GM19238 (cell line): ENCODE measurements at regions not wholly inside any gene's neighbourhood (a gene's known extent, or its start where the extent isn't known, plus 50 kb on each side); places are given as distances from the start of the nearest gene placed in this dataset.

Experiments used
- DNase-seq: peaks from one replicate; pipeline ENCODE4 v3.0.0; 2011; ENCODE audit warnings: low spot score; ENCODE audit not compliant: insufficient read length

DNA sequence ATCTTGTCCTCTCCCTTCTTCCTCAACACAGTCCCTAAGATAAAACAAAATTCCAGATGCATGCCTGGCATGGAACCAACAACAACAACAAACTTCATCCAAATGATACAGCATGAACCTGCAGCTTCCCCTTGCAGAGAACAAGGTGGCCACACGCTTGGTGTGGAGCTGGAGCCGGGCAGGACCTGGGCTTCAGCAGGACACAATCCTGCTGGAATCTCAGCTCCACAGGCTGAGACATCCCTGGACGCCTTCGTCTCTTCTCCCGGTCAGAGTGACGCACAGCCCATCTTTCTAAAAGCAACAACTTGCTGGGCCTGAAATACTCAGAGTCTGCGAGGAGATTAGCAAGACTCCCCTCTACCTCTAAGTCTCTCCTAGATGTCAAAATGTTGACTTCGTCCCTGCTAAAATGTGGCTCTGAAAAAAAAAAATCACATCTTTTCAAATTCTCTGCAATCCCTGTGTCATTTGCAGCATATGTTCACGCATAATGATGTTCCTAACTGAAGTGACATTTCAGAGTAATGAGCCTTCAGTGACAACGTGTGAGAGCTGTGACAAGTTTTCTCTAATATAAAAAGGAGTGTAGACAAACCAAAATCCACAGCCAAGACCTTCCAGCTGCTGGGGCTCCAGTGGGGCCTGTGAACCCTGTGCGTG lies 1232.3 kb downstream of the TBC1D22A start:
- DNase-seq, result no peak

DNA sequence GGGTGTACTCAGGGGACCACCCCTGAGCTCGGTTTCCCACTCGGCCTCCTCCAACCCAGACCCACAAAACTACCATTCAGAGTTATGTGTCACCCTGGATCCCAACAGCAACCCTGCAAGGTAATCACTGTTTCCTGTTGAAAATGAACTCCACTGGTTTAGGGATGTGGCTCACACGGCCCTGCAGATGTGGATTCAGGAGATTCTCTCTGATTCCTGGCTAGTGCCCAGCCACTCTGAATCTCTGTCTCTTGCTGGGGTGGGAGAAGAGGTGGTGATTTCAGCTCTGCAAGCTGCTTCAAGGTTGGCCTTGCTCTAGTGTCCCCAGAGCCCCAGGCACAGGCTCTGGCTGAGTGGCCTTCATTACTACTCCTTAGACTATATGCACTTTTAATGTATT lies 1231.6 kb downstream of the TBC1D22A start:
- no peak for DNase-seq

DNA sequence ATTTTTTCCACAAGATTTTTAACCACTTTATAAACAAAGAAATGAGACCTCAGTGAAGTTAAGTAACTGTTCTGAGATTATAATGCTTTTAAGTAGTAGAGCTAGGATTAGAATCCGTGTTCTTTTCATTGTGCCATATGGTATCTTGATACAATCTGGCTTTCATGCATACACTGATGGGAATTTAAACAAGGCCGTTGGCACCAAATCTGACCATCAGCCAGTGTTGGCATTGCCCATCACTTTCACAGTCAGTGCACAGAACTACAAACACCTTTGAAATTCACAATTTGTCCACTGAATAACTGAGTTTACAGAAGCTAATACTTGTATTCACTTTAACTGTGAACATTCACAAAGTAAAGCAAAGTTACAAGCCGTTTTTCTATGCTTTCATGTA lies 1228.0 kb downstream of the TBC1D22A start:
- no peak for DNase-seq

DNA sequence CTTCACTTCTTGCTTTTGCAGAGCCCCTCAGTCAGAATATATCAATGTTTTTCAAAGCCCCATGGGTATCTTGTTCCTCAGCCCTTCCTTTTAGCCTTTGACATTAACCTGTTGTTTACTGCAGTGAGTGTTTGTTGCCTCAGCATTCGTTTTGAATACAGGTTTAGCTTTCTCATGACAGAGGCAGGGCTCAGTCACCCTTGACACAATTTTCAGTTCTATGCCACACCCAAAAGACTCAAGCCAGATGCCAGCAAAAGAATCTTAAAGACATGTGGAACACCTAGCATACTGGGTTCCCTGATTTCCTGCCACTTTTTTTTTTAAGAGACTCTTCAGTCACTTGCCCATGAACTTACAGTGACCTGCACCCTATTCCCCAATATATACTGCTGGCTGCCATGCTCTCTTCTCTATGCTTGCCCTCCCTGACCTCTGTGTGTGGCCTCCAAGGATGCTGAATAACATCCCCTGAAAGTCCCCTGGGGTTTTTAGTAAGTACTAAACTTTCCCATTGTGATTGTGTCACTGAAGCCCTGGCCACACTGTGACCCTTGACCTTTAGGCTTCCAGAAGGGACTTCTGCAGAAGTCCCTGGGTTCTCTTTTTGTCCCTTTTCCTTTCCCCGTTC lies 1225.5 kb downstream of the TBC1D22A start:
- no peak for DNase-seq

DNA sequence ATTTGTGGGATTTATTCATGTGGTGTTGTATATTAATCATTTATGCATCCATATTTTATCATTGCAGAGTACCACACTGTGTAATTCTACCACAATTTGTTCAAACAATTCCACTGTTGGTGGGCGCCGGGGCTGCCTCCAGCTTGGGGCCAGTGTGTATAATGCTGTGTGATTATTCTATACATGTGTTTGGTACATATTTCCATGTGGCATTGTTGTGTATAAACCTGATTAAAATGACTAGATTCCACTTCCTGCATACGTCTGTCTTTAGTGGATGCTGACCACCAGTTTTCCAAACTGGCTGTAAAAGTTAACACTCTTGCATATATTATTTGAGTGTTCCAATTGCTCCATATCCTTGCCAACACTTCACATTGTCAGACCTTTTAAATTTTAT lies 1213.8 kb downstream of the TBC1D22A start:
- no peak for DNase-seq

DNA sequence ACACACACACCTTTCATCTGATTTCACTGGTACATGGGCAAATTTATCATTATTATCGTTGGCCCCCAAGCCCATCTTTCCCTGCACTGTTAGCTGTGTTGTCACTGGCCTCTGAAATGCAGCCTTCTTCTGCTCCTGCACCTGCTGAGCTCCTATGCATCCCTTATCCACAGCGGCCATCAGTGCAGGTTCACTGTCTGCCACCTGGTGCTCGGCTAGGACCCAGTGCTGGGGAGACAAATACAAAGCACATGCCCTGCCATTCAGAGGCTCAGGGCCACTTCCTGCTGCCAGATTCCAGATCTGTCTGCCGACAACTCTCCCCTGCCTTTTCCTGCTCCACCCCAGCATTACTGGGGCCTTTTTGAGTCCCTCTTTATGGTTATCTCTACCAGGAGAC lies 1205.4 kb downstream of the TBC1D22A start:
- no peak for DNase-seq

DNA sequence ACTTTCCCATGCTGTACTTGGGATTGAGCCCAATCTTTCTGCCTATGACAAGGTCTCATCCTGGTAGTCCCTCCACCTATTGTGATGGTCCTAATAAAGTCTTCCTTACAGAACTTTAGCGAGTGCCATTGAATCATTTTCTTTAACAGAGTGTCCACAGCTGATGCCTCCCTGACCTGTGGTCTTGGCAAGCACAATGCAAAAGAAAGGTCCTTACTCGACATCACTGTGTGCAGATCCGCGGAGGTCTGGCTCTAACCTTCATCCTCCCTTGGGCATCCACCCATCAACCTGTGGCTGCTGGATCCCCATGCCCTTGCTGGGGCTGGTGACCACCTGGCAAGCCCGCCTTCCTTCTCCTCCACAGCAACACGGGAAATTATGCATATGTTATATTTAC lies 1203.9 kb downstream of the TBC1D22A start:
- no peak for DNase-seq

DNA sequence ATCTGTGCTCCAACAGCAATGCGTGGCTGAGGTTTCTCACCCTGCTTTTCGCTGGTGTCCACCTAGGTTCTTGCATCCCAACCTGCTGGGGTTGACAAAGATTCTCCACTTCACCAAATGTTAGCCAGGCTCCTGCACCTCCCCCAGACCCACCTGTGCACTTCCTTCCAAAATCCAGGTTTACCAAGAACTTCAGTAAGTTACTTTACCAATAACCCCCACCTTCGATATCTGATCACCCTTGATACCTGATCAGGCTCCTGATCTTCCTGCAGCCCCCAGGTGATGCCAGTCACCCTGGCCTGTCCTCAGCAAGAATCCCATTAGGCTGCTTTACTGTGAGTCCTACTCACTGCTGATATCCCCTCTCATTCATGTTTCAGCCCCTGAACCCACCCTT lies 1203.4 kb downstream of the TBC1D22A start:
- no peak for DNase-seq

DNA sequence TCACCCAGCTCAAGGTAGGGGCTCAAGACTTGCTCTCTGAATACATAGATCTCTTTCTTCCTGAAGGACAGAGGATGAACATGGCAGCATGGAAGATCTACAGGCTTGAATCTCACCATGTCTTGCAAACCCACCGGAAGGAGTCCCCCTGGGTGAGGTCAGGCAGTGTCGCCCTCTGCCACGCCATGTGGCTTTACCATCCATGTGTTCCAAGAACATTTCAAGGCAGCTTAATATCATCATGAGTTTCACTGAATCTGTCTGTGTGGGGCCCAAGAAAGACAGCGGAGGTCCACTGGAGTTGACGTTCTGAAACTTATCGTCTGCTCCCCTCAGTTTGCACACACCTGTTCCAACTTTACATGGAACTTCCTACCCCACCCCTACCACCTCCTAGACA lies 1202.6 kb downstream of the TBC1D22A start:
- DNase-seq, result no peak

DNA sequence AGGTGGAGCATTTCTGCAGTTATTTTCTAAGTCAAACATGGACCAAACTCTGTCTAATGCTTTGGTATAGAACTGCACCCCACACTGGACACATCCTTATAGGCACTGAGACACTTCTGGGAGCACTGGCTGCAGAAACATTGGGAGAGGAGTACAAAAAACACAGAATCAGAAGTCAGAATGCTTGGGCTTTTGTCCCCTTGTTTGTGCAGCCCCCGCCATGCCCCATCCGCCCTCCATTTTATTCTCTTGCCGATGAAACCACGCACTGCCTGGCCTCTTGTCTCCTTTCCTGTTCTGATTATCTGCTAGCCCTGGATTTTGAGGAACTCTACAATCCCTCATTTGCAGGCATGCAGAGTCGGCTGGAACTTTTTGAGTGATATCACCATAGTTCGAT lies 1201.2 kb downstream of the TBC1D22A start:
- DNase-seq, result no peak

DNA sequence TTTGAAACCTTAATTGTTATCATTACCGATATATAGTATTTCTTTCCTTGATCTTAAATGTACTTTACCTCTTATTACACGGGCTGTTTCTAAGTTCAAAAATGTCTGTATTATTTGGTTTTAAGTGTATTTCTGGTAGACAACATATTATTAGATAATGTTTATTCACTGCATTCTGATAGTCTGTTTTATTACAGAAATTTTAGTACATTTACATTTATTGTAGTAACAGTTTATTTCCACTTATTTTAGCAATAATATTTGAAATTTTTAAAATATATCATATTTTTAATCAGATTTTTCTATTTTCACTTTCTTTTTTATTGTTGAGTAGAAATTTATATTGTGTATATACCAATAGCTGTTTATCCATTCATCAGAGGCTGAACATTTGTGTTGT lies 1195.2 kb downstream of the TBC1D22A start:
- DNase-seq, result no peak

DNA sequence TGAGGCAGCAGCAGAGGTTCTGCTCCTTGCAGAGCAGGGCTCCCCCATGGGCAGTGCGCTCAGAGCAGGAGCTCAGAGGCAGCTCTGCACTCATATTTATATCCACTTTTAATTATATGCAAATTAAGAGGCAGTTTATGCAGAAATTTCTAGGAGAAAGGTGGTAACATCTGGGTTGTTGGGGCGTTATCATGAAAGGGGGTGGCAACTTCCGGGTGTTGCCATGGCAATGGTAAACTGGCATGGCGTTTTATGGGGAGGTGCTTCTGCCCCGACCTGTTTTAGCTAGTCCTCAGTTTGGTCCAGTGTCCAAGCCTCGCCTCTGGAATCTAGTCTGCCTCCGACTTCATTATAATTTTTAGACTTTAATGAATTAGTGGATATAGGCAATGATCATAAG lies 1191.7 kb downstream of the TBC1D22A start:
- DNase-seq, result no peak

DNA sequence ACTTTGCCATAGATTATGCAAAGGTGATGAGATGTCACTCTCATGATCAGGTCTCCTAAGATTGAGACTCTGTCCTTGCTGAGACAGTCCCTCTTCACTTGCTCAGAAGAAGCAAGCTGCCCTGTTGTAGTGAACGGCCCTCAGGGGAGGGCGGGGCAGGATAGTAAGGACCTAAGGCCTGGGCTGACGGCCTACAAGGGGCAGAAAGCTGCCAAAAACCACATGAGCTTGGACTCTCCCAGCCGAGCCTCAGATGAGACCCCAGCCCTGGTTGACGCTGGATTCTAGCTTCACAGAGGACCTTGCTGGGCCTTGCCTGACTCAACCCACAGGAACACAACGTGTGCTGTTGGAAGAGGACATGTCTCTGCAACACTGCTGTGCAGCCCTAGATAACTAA lies 1182.5 kb downstream of the TBC1D22A start:
- no peak for DNase-seq

DNA sequence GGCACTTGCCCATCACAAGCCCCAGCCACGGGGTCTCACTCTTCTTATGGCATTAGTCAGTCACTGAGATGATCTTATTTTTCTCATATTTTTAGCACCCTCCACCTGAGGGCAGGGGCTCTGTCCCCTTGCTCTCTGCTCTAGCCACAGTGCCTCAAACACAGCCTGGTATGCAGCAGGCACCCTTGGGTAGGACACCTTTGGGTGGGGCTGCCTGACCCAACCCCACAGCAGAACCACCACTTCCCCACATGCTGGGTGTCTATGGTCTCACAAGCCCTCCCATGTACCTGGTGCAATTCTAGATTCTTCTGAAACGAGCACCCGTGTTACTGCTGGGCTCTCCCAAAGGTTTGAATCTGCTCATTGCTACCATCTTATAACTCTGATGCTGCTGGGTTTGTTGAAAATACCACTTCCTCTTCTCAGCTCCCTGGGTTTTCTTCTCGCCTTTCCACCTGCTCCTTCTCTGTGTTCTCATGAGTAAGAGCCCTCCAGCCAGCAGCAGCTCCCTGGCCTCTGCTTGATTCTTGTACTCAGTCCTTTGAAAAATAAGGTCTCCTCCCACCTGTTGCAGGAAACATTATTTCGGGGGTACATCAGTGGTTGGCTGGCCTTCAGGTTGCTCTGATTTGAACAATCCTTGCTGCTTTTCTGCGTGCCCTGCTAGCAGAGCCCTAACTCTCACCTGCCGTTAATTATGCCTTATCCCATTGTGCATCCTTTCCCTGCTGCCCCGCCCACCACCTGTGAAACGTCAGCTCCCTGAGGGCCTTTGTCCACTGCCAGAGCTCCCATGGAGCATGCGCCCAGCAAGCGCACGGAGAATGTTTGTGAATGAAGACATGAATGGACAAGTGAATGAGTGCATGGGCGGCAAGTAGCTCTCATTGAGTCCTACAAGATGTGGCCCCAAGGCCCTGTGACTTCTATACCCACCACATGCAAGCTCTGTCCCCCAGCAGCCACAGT lies 1181.6 kb downstream of the TBC1D22A start:
- peak; percentile 7 for DNase-seq

DNA sequence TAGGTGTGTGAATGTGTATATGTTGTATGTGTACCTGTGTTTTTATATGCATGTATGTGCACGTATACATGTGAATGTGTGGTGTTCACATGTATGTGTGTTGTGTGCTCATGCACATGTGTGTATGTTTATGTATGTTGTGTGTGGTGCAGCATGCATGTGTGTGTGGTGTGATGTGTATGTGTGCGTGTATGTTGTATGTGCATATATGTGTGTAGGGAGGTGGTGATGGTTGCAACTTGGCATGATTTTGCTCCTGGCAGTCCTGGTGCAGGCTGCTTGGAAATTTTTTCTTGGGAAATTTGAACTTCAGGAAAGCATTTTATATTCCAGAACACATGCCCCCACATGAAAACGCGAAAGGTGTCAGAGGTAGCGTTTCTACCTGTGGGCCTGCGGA lies 1177.8 kb downstream of the TBC1D22A start:
- DNase-seq, result no peak

DNA sequence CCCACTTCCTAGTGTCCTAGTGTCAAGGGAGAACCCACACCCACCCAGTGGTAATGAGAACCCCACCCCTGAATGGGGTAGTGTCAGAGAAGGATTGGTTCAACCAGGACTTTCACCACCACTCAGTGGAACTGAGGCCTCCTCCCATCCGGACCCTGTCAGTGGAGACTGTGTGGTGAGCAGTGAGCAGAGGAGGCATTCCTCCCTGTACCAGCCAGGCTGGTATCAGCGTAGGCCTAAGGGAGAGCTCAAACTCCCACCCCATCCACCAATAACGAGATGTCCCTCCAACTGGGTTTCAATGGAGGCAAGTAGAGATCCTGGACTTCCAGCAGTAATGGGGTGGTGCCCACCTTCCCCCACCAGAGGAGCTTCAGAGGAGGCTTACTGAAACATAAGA lies 1171.4 kb downstream of the TBC1D22A start:
- DNase-seq, result no peak

DNA sequence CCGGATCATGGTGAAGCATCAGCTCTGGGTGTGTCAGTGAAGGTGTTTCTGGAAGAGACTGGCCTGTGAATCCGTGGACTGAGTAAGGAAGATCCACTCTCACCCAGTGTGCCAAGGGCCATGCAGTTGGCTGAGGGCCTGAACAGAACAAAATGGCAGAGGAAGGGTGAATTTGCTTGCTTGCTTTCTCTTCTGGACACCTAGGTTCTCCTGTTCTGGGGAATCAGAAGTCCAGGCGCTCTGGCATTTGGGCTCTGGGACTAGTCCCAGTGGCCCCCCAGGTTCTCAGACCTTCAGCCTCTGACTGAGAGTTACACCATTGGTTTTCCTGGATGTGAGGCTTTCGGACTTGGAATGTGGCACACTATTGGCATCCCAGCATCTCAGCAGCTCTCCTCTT lies 1170.8 kb downstream of the TBC1D22A start:
- no peak for DNase-seq

DNA sequence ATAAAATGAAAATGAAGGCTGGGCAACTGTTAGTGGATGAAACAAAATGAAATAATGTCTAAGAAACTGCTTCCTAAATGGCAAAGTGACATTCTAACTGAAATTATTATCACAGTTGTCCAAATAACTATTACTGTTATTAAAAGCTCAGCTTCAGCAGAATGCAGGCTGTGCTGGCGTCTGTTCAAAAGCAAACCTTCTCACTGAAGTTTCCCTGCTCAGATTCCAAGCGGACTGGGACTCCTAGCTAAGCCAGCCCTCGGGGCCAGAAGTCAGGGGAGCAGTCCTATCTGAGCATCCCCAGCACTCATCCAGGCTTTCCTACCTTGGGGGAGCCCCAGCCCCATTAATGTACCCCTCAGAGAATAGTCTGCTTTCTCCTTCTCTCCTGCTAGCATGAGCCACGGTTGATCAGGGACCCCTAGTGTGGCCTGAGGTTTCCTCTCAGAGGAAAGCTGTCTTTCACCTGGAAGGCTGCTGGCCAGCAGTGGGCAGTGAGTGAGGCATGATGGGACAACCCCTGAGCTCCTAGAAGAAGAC lies 1167.3 kb downstream of the TBC1D22A start:
- DNase-seq, result no peak

DNA sequence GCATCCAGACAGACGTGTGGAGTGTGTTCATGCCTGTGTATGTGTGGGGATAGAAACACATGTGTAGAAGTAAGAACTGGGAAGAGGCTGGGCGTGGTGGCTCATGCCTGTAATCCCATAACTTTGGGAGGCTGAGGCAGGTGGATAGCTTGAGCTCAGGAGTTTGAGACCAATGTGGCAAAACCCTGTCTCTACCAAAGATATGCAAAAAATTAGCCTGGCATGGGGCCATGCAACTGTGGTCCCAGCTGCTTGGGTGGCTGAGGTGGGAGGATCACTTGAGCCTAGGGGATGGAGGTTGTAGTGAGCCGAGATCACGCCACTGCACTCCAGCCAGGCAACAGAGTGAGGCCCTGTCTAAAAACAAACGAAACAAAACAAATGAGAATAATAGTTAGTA lies 1166.6 kb downstream of the TBC1D22A start:
- no peak for DNase-seq

DNA sequence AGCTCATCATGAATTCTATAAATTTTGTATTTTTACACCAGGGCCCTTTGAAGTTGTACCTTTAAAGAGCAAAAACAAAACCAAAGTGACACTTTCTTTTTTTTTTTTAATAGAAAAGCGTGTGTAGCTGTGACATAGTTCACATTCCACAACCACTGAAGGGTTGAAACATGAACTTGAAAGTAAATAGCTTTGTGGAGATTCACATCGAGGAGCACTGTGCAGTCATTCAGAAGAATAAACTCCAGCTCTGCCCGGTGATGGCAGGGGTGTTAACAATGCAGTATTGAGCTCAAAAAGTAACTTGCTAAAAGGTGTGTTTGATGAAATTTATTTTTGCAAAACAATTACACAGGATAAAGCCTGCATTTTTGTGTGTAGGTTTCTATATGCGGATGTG lies 1166.2 kb downstream of the TBC1D22A start:
- DNase-seq, result no peak

DNA sequence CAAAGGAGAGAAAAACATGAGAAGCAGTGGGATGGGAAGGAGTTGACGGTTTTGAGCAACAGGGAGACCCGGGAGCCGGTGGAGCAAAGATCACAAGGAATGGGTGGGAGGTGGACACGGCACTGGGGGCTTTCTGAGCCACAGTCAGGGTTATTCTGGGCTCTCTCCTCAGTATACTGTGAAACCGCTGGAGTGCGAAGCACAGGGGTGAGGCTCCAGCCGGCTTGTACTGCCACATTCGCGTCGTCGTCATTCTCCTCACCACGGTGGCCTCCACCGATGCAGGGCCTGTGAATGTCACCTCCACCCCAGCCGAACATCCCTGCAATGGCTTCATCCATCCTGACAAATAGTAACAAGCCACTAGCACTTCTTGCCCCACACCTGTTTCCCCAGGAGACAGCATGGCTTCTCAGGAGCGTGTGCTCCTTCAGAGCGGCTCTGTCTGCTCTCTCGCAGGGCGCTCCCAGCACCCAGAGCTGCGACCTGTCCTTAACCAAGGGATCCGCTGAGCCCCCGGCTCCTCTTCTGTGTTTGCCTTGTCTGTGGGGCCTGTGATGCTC lies 1165.3 kb downstream of the TBC1D22A start:
- no peak for DNase-seq

DNA sequence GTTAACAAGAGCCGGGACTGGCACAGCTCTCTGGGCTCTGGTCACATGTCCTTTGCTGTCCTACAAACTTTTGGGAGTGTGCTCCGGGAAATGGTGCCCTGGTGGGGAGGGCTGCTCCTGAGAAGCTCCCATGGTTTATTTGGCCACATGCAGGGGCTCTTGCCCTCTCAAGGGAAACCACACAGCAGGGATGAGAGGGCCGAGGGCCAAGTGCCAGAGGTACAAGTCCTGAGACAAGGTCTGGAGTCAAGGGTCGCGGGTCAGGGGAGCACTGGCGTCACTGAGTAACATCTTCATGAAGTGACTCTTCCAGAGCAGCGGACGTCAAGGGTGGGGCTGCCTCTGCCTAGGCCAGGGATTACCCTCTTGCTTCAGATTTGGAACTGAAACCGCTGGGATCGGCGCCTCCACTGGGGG lies 1160.6 kb downstream of the TBC1D22A start:
- no peak for DNase-seq
